GM21381 (cell line): ENCODE measurements at regions not wholly inside any gene's neighbourhood (a gene's known extent, or its start where the extent isn't known, plus 50 kb on each side); places are given as distances from the start of the nearest gene placed in this dataset.
"Not testable (repeated sequence)": the region's sequence is repeated elsewhere in the genome, so short reads cannot be mapped to it uniquely, and the experiment has no call there.

Experiments
- ATAC-seq: cut with Tn5 transposase; IDR thresholded peaks from one replicate; pipeline ENCODE4 v1.9.1; 2021; ENCODE audit warnings: mild to moderate bottlenecking, moderate library complexity; ENCODE audit not compliant: unreplicated experiment

GRCh38 chr5:105899726-105900125 lies 1771.0 kb downstream of the EFNA5 start:
- ATAC-seq = no peak

GRCh38 chr5:105898183-105898582 lies 1772.6 kb downstream of the EFNA5 start:
- no peak for ATAC-seq

DNA sequence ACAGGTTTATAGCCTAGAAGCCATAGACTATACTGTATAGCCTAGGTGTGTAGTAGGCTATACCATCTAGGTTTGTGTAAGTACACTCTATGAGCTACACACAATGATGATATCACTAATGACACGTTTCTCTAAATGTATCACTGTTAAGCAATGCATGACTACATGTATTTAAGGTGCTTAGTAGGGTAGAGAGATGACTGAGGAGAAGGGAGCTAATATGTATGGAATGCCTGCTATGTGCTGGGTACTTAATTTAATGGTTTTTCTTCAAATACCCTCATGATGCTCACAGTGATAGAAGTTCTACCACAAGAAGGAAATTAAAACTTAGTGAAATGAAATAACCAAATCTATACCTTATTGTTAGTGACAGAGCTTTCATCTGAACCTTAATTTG lies 1785.5 kb downstream of the EFNA5 start:
- no peak for ATAC-seq

GRCh38 chr5:105882956-105883481 lies 1787.7 kb downstream of the EFNA5 start:
- ATAC-seq = no peak

- no peak for ATAC-seq
Observed at GRCh38 chr5:105878402-105878801, 1792.3 kb downstream of the EFNA5 start.

- ATAC-seq = no peak
Observed at GRCh38 chr5:105877592-105877991, 1793.1 kb downstream of the EFNA5 start.

- no peak for ATAC-seq
Observed at GRCh38 chr5:105874316-105874715, 1796.4 kb downstream of the EFNA5 start.

DNA sequence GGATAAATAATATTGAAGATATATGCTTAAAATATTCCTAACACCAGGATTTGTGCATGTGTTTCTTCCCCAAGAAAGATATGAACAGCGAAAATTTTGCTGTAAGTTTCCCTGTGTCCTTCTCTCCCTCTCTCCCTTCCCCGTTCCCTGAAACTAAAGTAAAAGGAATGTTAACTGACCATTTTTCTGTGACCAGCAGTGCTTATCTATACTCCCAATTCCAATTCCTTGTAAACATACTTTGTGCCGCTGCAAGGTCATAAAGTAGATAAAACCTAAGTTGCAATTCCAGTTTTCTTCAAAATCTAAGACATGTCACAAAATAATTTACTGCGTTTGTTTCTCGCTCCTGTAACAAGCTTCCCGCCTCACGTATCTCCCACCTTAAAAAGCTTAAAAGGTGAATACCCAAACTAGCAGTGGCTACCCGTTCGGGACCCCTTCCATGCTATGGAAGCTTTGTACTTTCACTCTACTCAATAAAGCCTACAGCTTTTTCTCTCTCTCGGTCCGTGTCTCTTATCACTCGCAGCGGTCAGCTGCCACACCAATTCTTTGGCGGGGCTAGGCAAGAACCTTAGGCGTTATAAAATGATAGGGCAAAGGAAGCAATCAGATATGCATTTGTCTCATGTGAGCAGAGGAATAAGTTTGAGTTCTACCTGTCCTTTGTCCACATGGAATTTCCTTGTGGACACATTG lies 1798.0 kb downstream of the EFNA5 start:
- no peak for ATAC-seq

DNA sequence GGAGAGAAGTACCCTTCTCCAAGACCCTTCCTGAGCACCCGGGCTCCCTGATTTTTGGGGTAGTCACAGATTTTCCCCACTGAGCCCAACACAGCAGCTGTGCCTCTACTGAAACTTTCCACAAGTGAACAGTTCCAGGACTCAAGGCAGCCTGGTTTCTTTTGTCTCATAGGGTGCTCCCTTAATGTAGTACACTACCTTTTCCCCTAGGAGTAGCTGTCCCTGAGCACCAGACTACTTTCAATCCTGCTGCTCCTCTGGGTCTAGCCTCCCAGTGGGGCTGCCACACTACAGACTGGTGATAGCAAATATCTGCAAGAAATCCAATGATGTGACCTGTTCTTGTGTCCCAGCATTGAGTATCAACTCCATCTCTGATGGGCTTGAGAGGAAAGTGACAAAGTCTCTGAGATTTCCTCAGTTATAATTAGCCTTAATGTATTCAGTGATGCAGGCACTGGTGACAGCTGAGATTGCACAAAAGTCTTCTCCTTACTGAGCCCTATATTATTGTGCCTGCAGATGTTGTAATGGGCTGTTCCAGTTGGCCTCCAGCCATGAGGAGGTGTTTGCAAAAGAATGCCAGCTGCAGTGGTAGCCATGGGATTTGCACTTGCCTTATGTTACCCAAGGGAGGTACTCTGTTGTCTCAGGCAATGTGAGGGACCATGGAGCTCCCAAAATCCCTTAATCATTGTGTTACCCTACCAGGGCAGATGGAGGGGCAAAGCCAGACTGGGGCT lies 1802.5 kb downstream of the EFNA5 start:
- no peak for ATAC-seq

- no peak for ATAC-seq
Observed at GRCh38 chr5:105865834-105866233, 1804.9 kb downstream of the EFNA5 start.

DNA sequence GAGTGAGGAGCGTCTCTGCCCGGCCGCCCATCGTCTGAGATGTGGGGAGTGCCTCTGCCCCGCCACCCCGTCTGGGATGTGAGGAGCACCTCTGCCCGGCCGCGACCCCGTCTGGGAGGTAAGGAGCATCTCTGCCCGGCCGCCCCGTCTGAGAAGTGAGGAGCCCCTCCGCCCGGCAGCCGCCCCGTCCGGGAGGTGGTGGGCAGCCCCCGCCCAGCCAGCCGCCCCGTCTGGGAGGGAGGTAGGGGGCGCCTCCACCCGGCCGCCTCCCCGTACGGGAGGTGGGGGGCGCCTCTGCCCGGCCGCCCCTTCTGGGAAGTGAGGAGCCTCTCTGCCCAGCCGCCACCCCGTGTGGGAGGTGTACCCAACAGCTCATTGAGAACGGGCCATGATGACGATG lies 1811.4 kb downstream of the EFNA5 start:
- not testable (repeated sequence) for ATAC-seq

GRCh38 chr5:105849701-105850100 lies 1821.0 kb downstream of the EFNA5 start:
- no peak for ATAC-seq

DNA sequence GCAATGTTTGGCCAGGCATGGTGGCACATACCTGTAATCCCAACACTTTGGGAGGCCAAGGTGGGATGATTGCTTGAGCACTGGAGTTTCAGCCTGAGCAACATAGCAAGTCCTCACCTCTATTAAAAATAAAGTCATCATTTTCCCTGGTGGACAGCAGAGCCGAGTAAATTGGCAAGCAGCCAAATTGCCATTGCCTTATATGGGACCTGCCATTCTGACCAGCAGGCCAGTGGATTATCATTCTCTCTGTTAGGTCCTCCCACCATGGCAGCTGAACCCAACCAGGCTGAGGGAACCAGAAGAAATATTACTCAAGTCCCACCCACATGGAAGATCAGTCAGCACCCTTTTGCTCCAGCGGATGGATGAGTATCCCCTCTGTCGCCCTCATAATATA lies 1829.9 kb downstream of the EFNA5 start:
- no peak for ATAC-seq

DNA sequence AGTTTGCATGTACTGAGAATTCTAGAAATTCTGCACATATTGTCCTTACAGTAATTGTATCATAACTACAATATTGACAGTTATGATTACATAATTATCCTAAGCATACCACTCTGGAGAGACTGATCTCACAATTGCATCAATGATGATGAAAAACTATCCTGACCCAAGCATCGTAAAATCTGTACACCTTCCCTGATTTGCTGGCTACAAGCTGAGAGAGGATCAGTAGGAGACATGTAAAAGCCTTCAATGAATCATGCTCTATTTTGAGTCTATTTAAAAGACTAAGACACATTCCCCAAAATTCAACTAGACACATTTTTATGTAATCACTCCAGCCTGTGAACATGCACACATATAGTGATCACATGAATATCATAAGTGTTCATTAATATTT lies 1833.8 kb downstream of the EFNA5 start:
- ATAC-seq = no peak

DNA sequence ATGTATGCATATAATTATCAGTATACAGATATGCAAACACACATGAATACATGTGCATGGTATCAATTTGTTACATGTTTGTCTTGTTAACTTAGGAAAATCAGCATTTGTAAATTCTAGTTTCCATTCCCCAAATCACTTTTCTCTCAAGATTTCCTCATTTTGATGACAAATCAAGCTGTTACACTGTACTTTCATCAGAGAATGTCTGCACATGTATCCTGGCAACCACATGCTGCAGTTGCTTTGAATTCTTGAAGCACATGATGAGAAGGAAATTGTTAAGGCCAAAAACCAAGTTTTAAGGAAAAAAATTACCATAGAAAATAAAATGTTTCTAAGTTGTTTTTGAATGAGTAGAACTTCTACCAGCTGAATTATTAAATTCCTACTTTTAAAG lies 1834.5 kb downstream of the EFNA5 start:
- ATAC-seq = no peak

- ATAC-seq = no peak
Observed at GRCh38 chr5:105828821-105829220, 1841.9 kb downstream of the EFNA5 start.

GRCh38 chr5:105821800-105822199 lies 1848.9 kb downstream of the EFNA5 start:
- ATAC-seq = no peak

- no peak for ATAC-seq
Observed at GRCh38 chr5:105817914-105818313, 1852.8 kb downstream of the EFNA5 start.

GRCh38 chr5:105817416-105817815 lies 1853.3 kb downstream of the EFNA5 start:
- no peak for ATAC-seq

DNA sequence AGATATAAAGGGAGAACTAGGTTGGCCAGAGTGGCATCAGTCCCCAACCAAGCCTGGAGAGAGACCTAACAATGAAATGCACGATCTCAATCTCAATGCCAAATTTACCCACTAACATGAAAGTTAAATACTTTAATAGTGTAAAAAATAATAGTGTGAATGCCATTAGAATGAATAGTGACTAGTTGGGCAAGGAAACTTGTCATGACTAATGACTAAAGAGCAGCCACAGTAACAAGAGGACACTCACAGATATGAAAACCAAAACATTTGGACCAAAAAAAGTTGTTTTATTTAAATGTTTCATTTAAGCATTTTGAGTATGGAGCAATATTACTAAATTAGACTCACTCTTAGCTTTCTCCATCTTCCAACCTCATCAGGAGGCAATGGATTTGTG lies 1853.8 kb downstream of the EFNA5 start:
- ATAC-seq = no peak

- ATAC-seq = no peak
Observed at GRCh38 chr5:105812304-105812703, 1858.4 kb downstream of the EFNA5 start.

DNA sequence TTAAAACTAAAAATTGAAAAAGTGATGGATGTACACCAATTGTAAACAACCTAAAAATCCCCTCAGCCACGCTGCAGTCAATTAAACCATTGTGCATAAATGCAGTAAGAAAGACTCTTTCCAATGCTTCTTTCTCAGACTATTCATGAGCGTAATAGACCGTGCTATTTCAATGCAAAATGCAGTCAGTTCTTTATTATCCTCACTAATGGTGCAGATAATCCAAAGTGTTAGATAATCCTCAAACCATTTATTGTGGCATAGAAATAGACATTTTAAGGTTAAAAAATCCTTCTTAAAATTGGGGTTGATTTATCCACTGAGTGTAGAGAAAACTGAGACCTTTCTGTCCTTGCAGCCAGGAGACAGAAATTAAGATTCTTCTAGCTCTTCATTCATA lies 1862.8 kb downstream of the EFNA5 start:
- no peak for ATAC-seq
